Kasumi-1 (cell line): ENCODE measurements at regions not wholly inside any gene's neighbourhood (a gene's known extent, or its start where the extent isn't known, plus 50 kb on each side); places are given as distances from the start of the nearest gene placed in this dataset.

Source experiments
- DNase-seq, 2 experiments: peaks; one replicate each; lab custom pipeline; 2025; lab: John Stamatoyannopoulos, UW

DNA sequence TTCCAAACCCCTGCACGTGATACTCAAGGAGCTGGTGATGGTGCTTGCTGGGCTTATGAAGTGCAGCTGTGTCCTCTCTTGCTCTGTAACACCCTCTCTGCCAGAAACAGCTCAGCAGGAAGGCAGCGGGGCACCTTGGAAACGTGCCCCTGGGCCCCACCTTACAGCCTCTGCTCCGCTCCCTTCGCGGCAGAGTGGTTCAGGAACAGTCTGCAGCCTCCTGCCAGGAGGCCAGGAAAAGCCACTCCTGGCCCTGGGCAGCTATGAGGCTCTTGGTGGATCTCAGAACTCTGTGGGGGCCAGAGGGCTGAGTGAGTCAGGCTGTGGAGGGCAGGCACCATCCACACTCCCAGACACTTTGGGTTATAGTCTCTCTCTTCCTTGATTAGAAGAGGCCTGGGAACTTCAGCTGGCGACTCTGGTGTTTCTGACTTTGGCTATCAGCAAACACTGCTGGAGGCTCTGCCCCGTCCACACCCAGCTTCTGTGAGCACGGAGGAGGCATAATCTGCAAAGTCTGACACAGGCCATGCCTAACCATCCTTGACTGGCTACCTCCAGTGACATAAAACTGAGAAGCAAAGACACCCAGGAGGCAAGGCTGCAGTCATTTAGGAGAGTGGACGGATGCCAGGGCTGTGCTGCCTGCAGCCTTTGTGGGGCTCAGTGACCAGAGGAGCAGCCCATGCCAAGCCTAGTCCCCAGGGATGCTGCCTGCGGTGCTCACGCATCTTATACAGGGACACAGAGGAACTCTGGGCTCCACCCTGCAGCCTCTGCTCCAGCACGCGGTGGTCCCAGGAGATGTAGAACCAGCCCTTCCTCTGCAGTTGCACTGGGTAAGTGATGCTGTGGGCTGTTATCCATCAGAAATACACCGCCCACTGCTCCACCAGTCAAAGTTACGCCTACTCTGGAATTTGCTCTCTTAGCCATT lies 65.3 kb downstream of the METRNL start:
- no peak for DNase-seq

DNA sequence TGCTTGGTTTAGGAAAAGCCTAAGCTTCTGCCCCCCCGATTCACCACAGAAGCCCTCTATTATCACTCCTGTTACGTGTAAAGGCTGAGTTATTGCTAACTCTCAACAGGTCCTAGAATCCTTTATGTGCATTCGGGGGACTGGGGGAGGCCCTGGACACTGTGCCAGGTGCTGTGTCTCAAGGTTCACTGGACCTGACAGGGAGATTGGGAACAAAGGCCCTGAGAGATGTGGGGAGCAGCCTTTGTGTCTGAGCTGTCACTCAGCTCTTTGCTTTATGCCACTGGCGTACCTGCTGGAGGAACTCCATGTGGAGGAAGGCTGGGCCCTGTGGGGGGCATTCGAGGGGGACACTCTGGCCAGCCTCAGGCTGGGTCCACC lies 65.9 kb downstream of the METRNL start:
- no peak for DNase-seq

DNA sequence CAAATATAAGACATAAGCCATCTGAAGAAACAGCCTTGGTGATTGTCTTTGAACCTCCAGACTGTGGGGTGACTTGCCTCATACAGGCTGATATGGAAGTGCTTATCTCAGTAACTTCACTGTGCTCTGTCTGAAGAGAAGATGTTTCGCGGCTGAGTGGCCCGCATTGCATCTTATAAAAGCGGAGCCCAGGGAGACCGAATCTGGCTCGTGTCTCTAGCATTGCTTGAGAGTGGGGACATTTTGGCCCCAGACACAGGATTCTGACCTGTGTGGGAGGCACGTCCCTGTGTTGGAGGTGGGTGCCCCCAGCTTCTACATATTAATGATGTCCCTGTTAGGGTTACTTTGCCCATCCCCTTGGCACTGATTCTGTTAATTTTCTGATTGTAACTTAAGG lies 66.4 kb downstream of the METRNL start:
- DNase-seq = no peak

- DNase-seq = no peak
These were observed 66.9 kb downstream of the METRNL start for GRCh38 chr17:83146347-83146746.

GRCh38 chr17:83147280-83147679 lies 67.9 kb downstream of the METRNL start:
- DNase-seq = no peak

GRCh38 chr17:83148317-83149028 lies 69.1 kb downstream of the METRNL start:
- no peak for DNase-seq

- DNase-seq = no peak
These were observed 69.8 kb downstream of the METRNL start for GRCh38 chr17:83149029-83149725.

GRCh38 chr17:83149761-83150251 lies 70.4 kb downstream of the METRNL start:
- no peak for DNase-seq

GRCh38 chr17:83150369-83151055 lies 71.1 kb downstream of the METRNL start:
- DNase-seq = no peak

- DNase-seq = no peak
These were observed 71.6 kb downstream of the METRNL start for GRCh38 chr17:83151056-83151441.

DNA sequence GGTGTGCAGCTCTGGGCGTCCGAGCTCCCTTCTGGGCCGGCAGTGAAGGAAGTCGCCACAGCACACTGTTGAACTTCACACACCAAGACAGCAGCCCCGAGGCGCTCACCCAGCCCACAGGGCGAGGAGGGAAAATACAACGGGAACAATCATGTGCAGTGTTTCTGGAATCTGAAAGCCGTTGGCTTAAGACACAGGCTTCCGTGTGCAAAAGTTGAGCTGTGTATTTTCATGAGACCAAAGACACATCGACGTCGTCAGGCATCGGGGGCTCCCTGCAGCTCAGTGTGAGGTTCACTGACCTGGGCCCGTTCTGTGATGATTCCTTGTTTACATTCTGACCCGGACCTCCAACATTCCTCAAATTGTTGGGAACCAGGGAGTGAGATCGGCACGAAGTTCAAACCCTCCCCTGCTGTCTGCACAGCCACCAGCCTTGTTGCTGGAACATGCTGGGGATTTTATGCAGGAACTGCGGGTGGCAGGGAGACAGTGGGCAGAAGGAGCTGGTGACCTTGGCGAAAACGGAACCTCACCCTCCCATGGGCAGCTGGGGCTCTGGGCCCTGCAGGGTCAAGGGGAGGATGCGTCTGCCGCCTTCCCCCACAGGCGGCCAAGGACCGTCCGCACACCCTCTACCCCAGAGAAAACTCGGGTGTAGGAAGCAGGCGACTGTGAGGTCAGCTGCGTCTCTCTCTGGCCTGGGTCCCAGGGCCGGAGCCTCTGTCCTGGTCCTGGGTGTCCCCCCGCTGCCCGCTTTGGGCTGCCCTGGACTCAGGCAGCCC lies 72.2 kb downstream of the METRNL start:
- DNase-seq = no peak

- no peak for DNase-seq
These were observed 72.9 kb downstream of the METRNL start for GRCh38 chr17:83152227-83152744.

DNA sequence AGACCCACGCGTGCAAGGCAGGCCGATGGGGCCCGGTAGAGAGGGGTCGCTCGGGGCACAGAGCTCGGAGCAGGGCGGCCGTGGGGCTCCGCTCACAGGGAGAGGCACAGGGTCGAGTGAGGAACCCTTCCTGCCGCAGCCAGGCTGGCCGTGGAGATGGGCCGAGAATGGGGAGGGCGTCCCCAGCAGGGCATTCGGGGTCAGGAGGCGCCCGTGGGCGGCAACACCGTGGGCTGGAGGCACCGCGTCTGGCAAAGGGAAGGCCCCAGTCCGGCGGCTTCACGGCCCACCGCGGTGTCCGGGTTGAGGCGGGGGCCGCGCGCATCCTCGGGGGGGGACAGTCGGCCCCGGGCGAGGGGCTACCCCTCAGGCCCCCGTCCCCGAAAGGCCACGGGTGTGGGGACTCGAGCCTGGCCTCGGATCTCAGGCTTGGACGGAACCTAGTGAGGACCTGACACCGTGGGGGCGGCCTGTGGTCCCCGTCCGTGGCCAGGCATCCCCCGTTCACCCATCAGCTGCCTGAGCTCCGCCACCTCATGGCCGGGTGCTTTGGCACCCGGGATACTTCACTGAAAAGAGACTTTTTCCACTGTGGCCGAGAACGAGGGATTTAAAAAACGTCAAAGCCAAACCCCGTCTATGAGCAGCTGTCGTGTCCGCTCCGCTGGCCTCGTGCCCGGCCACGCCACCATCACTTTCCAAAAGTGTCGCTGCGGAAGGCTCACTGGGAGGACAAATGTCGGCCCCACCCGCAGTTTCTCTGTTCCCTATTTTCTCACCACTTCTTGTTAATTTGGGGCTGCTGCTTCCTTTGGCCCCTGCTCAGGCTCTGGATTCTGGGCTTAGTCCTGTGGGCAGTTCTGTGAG lies 73.6 kb downstream of the METRNL start:
- DNase-seq = peak; percentile 61 to 71

DNA sequence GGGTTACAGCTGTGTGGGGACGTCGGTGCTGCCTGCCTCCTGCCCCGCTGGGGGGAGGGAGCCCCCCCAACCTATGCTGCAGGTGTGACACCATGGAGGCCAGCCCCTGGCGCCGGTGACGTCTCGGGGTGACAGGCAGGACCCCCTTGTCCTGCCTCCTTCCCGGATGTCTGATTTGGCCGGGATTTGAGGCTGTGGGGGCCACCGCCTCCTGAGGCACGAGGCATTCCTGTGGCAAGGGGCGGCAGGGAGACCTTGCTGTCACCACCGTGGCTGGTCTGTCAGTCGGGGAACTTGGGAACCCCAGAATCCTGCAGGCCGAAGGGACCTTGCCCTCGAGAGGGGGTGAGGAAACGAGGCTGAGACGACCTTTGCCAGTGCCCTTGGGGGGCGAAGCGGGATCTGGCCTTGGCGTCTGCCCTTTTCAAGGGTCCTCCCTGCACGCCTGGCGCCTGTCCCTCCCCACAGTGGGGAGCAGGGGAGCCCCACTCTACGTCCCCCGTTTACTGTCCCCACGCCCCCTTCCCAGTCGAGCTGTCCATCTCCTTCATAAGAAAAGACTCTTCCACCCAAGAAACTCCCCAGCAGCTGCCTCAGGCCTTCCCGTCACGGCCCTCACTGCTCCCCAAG lies 74.4 kb downstream of the METRNL start:
- DNase-seq = no peak

DNA sequence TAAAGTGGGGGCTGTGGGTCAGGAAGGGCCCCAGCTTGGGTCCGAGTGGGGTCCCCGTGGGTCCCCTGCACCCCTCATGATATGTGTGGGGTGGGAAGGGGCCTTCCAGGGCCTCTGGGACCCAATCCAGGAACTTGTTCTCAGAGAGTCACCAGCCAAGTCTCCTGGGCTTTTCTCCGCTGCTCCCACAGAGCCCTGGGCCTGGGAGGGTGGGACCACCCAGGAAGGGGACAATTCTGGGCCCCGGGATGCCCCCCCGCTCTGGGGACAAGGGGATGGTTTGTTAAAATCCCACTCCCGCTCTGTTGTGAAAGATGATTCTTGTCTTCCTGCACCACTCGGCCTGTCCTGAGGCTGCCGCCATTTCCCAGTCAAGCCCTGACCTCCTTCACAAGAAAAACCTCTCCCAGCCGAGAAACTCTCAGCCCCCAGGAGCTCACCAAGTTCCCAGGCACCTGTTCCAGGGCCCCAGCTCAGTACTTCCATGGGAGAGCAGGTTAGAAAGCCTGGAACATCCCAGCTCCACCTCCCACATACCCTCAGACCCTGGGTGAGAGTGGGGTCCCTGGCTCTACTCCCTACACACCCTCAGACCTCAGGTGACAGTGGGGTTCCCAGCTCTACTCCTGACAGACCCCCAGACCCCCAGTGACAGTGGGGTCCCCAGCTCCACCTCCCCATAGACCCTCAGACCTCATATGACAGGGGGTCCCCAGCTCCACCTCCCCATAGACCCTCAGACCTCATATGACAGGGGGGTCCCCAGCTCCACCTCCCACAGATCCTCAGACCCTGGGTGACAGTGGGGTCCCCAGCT lies 75.1 kb downstream of the METRNL start:
- no peak for DNase-seq

DNA sequence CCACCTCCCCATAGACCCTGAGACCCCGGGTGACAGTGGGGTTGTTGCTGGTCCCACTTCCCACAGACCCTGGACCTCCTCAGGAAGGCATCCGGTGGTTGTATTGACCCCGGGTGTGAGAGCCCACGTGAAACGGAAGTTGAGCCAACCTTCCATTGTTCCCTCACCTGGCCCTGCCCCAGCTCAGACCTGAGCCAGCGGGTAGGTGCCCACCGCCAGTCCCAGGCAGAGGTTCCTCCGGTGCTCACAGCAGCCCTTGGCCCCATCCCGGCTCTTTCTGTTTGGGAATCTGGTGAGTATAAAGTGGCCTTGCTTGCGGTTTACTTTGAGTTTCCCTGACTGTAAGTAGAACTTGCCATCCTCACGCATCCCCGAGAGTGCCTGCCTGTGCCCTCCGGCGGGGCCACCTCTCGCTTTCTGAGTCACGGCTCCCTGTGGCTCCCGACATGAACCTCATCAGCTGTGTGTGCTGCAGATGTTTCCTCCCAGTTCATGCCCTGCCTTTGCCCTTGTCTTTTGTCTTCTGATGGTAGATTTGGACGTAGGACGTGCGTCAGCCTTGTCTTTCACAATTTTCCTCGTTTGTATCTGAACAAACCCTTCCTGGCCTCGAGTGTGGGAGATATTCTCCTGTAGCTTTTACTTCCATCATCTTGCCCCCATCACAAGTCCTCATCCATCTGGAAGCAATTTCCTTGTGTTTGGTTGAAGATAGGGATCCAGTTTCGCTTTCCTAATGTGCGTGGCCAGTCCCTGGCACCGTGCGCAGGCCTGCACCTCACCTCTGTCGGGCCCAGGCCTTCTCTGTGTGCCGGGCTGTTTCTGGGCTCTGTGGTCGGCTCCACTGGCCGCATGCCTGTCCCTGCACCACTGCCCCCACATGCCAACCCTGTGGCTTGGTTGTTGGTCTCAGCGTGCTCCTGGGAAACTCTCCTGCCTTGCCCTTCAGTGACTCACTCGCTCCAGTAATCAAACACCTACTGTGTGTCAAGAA lies 76.0 kb downstream of the METRNL start:
- DNase-seq = peak; percentile 90 to 93

- no peak for DNase-seq
These were observed 77.0 kb downstream of the METRNL start for GRCh38 chr17:83156408-83156807.
